ENCODE measurements at regions not wholly inside any gene's neighbourhood (a gene's known extent, or its start where the extent isn't known, plus 50 kb on each side); places are given as distances from the start of the nearest gene placed in this dataset.

- Histone ChIP-seq H3K9me3 (no peaks in the 10 kb centered on the region), H3K4me3 (no peak overlapping the region), H3K27me3 (no peaks in the 10 kb centered on the region), H3K36me3 (no peaks in the 10 kb centered on the region), H3K27ac (no peak overlapping the region), H3K4me1 (ENCODE audit: insufficient read depth) (no peaks in the 10 kb centered on the region)
- intact Hi-C loops (cut with DNase I), result no loop called here
- DNase-seq, result no peak
- TF ChIP-seq EP300 (IDR thresholded peaks at IDR 0.05), result no peak
- no peak for TF ChIP-seq POLR2A (IDR thresholded peaks at IDR 0.05)
- TF ChIP-seq CTCF (IDR thresholded peaks at IDR 0.05), result no peak
- 16 to 30% (median 25%) methylated on average over 36 to 40 of the region's 40 CpGs for WGBS, 3 donors
Measured at GRCh38 chr10:131748831-131749766, 151.7 kb upstream of the PPP2R2D start.

GRCh38 chr10:131749767-131750142, 151.1 kb upstream of the PPP2R2D start:
- TF ChIP-seq EP300 (IDR thresholded peaks at IDR 0.05), result no peak
- TF ChIP-seq POLR2A (IDR thresholded peaks at IDR 0.05), result no peak
- TF ChIP-seq CTCF (IDR thresholded peaks at IDR 0.05), result no peak
- Histone ChIP-seq H3K36me3 (no peaks in the 10 kb centered on the region), H3K27me3 (no peaks in the 10 kb centered on the region), H3K4me3 (no peak overlapping the region), H3K27ac (no peak overlapping the region), H3K4me1 (ENCODE audit: insufficient read depth) (no peaks in the 10 kb centered on the region), H3K9me3 (no peaks in the 10 kb centered on the region)
- 76 to 90% (median 86%) methylated on average over 8 of the region's 8 CpGs for WGBS, 3 donors
- intact Hi-C loops (cut with DNase I), result no loop called here
- no peak for DNase-seq

- H3K9me3 ChIP-seq, result no peaks in the 10 kb centered on the region
- no peaks in the 10 kb centered on the region for H3K4me1 ChIP-seq (ENCODE audit: insufficient read depth)
- no peak overlapping the region for H3K27ac ChIP-seq
- no peaks in the 10 kb centered on the region for H3K36me3 ChIP-seq
- no peak overlapping the region for H3K4me3 ChIP-seq
- intact Hi-C loops (cut with DNase I), result no loop called here
- H3K27me3 ChIP-seq, result no peaks in the 10 kb centered on the region
- TF ChIP-seq POLR2A (IDR thresholded peaks at IDR 0.05) (no peak), CTCF (IDR thresholded peaks at IDR 0.05) (no peak), EP300 (IDR thresholded peaks at IDR 0.05) (no peak)
- 51 to 60% (median 55%) methylated on average over 18 to 22 of the region's 22 CpGs for WGBS, 3 donors
- DNase-seq, result no peak
Measured at GRCh38 chr10:131750171-131750895, 150.5 kb upstream of the PPP2R2D start.

- Histone ChIP-seq H3K36me3 (no peaks in the 10 kb centered on the region), H3K4me1 (ENCODE audit: insufficient read depth) (no peaks in the 10 kb centered on the region), H3K9me3 (no peaks in the 10 kb centered on the region), H3K4me3 (no peak overlapping the region), H3K27ac (no peak overlapping the region), H3K27me3 (no peaks in the 10 kb centered on the region)
- intact Hi-C loops (cut with DNase I), result no loop called here
- DNase-seq, result no peak
- WGBS, 3 donors, result 74 to 80% (median 76%) methylated on average over 17 of the region's 17 CpGs
- TF ChIP-seq EP300 (IDR thresholded peaks at IDR 0.05) (no peak), CTCF (IDR thresholded peaks at IDR 0.05) (no peak), POLR2A (IDR thresholded peaks at IDR 0.05) (no peak)
Measured at GRCh38 chr10:131750973-131751826, 149.6 kb upstream of the PPP2R2D start.
